GOT3 (cell line): ENCODE measurements at regions not wholly inside any gene's neighbourhood (a gene's known extent, or its start where the extent isn't known, plus 50 kb on each side); places are given as distances from the start of the nearest gene placed in this dataset.

Experiments
- DNase-seq: peaks from one replicate; lab custom pipeline; 2025; ENCODE audit warnings: mixed read lengths; lab: John Stamatoyannopoulos, UW

DNA sequence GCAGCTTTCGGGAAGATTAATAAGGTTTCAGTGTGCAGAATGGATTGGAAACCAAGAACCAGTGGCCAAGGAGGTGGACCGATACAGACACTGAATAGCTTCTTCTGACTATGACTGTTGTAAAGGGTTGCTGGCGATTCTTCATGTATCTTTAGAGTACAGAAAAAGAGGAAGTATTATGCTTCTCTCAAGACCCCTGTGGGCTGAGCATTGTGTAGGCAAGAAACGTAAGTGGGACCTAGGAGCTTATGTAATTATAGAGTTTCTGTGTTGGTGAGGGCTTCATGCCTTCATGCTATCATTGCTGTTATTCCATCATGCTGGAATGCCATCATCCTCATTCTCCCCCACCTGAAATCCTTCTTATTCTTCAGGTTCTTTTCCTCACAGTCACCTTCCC is 105.4 kb upstream of the AKIRIN2 start:
- DNase-seq, result no peak

DNA sequence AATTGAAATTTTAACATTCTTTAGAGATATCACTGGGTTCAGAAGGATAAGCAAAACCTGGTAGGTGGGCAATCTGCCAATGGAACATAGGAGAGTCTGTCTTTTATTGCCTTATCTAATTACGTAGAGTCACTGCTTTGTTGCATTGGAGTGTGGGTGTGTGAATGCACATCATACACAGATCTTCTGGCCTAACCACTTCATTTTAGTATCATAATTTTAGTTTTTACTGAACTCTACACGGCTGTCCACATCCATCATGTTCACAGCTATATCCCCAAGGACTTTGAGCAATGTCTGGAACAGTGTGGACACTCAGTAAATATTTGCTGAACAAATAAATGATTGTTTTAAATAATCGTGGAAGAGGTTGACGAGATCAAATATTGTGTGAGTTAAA is 104.6 kb upstream of the AKIRIN2 start:
- no peak for DNase-seq

DNA sequence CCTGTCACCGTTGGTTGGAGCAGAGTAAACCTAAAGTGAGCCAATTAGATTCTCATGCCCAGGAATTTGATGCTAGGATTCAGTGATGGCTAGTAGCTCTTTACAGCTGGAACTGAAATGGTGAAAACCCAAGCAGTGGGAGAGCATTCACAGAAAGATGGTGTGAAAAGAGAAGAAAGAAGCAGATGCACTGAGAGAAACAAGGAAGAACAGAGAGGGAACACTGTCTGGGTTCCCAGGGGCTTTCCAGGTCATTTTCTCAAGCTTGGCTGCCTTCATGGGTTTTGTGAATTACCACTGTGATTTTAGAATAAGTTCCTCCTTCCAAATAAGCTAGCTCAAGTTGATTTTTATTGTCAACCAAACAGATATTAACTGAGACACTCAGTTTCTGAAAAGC is 104.1 kb upstream of the AKIRIN2 start:
- DNase-seq, result no peak

DNA sequence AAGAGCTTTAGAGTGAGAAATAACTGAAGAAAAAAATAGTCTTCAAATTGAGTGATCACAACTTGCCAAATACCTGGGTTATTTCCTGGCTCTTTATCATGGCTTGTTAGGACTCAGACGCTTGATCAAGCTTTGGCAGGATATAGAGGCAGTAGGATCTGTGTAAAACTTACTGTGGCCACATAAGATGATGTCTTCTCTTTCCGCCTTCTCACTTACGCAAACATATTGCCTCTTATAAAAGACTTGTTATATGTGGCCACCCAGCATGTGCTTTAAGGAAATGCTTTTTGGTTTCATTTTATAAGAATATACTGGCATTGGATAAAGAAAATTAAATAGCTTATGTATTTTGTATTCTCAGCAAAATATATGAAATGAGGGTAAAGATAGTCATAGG is 101.8 kb upstream of the AKIRIN2 start:
- no peak for DNase-seq

DNA sequence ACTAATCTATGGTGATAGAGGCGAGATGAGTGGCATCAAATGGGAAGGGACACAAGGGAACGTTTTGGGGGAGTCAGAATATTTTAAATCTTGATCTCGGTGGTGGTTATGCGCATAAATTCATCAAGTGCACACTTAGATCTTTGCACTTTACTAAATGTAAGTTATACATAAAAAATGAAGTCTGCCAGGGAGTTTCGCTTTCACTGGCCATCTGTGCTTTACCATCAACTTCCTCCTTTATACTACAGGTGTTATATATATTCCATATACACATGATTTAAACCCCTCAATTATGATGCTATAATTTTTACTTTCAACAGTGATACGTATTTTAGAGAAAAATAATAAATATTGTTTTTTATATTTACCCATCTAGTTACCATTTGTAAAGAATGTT is 97.6 kb upstream of the AKIRIN2 start:
- no peak for DNase-seq

DNA sequence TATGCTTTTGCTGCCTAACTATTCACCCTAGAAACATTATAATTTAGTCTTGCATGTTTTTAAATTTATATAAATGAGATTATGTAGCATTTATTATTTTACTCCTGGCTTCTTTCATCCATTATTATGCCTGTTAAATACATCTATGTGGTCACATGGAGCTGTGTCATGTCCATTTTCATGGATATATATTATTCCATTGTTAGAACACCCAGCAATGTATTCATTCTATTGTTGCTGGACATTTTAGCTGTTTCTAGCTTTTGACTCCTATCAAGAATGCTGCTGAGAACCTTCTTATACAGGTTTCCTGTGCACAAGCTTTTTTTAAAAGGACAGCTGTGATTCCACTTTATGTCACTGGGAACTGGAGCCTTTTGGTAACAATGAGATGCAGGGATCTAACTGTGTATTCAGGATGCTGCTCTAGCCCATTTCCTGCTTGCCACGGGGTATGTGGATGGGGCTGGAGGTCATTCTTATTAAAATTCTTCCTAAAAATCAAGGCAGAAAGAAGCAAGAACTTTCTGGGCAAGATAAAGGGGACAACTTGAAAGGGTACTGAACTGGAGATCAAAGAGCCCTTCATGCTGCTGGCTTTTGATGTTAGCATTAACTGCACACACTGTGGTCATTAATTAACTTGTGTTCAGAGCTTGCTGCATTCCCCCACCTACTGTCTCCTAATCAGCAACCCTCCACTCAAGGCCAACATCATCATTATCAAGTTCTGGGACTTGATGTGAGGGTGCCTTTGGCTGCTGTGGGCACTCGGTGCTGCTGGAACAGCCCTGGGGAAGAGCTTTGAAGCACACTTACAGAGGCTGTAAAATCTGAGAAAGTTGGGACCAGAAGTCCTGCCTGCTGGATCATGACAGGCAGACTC is 96.6 kb upstream of the AKIRIN2 start:
- no peak for DNase-seq

DNA sequence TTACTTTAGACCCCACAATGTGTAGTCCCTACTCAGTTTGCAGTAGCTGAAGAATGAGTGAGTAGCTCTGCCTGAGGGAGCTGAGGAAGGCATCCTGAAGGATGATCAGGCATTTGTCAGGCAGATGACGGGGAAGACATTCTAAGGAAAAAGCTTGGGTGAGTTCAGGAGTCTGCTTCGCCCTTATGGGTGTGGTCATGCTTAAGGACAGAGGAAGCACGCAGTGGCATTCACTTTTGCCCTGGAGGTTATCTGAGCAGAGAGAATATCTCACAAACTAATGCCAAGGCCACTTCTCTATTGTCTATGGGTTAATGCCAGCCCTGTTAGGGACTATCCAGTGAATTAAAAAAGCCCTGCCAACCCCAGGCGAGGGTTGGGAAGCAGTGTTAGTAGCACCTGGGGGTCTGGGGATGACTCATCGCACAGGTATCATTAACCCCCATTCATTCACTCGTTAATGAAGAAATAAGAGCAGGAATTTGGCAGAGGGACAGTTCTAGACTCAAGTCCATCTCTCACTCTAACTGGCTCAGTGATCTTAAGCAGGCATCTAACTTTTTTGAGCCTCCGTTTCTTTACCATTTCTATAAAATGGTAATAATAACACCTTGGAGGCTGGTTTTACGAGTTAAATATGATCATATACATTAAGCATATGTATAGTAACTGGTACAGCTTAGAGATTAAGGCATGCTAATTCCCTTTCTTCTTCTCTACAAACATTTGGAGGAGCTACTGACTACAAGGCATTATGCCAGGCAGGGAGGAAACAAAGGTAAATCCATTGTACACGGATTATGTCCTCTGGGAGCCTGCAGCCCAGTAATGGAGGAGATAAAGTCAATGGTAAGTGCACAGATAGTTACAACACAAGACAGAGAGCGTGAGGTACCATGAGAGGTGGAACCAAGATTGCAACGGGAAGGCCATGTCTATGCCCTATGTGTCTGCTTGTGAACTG is 93.2 kb upstream of the AKIRIN2 start:
- no peak for DNase-seq

DNA sequence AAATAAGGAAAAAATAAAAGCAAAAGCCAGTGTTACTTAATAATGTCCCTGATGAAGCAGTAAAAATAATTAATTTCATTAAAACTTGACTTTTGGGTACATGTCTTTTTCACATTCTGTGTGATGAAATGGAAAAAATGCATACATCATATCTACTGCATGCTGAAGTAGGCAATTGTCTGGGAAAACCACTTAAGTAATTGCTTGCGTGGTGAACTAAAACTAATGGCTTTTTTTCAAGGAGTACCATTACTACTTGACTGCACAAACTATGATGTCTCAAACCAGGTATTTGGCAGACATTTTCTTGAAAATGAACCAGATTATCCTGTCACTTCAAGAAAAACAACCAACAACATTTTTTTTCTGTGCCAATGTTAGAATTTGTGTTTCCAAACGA is 91.3 kb upstream of the AKIRIN2 start:
- no peak for DNase-seq

DNA sequence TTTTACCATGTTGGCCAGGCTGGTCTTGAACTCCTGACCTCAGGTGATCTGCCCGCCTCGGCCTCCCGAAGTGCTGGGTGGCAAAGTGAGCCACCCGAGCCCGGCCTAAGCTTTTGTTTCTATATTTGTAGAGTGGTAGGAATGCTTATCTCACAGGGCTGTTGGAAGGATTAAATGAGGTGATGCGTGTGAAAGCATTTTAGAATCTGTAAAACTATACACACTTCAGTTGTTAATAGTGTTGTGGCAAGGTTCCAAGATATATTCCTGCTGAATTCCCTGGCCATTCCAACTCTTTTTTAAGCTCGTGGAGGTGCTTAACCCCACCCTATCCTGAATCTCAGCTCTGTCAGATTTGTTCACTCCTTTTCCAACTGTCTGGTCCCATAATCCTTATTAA is 89.9 kb upstream of the AKIRIN2 start:
- DNase-seq, result no peak

DNA sequence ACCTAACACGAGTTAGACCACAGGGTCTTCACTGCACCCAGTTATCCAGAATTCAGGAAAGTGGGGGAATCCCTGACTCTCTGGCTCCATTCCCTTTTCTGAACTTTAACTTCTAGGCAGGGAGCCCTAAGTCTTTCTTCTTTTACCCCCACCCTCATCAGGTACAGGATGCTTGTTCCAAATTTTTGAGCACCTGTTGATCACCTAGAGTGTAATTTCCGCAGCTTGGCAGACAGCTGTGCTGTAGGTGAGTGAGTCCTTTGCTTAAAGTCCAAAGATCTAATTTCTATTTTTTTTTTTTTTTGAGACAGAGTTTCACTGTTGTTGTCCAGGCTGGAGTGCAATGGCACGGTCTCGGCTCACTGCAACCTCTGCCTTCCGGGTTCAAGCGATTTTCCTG is 89.5 kb upstream of the AKIRIN2 start:
- no peak for DNase-seq

DNA sequence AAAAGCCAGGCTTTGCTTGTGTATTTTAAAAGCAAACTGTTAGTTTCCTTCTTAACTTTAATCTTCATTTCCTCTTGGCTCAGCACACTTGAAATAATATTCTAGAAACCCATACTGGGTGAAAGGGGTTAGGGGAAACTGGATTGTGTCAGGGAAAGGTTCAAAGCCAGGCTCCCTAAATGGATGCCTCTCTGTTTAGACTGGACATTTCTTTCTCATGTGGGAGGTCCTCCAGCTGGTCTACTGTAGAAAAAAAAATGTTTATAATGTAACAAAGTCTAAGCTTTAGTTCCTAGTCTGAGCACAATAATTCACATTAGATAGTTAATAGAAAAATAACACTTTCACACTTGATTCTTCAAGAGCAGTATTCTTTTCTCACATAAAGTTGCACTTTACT is 89.0 kb upstream of the AKIRIN2 start:
- DNase-seq, result no peak

DNA sequence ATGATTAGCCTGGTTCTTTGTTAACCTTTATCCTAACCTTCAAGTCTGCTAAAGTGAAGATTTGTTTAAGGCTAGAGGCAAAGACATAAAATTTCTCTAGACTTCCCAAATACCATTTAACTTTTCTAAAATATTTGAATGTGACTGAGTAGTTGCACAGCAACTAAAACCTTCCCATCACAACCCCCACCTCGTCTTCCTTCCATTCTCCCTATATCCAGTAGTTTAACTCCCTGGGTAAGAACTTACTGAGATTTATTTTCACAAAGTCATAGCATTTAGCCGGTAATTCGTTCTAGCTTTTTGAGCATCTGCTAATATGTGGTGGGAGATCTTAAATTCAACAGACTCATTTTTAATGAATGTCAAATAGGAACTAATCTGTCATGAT is 87.9 kb upstream of the AKIRIN2 start:
- no peak for DNase-seq

DNA sequence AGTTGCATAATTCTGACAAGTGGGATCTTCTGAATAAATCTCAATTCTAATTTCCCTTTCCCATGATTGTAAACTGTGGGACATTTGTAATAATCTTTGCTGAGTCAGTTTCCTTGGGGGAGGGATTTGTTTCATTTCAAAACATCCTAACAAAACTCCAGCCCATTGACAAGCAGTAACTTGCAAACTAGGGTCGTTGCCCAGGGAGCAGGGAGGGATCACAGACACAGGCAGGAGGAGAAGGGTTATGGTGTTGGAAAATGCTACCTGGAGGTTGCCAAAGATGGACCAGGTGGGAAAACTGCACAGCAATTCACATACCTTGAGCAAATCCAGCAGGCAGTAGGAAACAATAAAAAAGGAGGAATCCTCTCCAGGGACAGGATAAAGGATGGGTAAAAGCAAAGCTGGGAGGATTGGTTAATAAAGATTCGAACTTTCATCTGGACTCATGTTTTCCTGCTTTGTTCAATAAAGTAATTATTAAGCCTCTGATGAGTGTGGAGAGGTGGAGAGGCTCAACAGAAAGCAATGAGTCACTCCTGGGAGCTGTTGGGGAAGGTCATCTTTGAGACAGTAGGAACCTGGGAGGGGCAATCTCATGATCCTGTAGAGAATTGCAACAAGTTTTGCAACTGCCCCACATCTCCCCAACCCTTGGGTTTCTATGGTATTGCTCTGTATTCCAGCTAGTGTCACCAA is 87.3 kb upstream of the AKIRIN2 start:
- no peak for DNase-seq

DNA sequence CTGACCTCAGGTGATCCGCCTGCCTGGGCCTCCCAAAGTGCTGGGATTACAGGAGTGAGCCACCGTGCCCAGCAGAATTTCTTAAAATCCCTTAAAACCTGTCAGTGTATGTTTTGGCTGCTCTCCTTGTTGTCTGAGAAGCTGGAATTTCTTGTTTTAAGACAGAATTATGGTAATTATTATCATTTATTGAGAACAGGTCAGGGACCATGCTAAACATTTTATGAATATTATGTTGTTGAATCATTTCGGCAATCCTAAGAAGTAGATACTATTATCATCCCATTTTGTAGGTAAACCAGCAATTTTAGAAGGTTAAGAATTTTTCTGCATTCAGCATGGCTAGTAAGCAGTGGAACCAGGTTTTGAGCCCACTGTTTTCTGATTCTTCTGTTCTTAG is 86.1 kb upstream of the AKIRIN2 start:
- DNase-seq, result no peak

DNA sequence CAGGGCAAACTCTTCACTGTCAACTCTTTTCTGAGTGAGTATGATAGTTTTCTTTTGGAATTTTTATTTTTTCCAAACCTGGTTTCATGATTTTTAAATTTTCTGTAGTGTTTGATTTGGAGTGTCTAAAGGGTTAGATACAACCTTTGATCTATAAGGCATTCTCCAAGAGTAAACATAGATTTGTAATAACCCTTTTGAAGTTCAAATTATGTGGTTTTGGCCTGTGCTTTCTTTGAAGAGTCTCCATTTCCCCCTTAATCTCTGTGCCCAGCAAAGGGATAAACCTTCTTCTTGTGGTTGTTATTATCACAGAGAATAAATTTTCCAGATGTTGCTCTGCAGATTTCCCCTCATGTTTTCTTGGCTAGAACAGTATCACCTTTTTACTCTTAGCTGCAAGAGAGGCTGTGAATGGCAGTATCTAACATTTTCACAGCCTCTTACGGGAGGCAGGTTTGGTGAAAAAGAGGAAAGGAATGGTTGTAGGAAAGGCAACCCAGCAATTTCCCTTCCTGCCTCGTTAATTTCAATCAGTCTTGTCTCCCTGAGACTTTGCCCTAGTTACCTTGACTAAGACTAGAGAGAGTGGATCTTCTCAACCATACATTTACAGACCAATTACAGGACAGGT is 83.3 kb upstream of the AKIRIN2 start:
- no peak for DNase-seq

DNA sequence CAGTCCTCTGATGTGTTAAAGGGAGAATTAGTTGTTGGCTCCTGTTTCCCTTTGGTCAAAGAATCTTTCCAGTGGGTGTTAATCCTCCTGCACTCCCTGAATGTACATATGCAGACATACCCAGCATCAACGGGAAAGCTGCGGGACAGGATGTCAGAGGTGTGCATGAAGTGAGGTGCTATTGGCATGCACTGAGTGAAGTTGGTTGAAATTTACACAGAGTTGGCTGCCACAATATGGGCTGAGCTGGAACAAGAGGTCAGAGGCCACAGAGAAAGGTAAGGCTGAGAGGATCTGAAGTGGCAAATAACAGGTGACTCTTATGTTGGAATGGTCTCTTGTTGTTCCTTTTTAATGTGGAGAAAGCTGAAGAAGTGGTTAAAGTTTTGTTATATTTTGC is 82.7 kb upstream of the AKIRIN2 start:
- DNase-seq, result no peak

DNA sequence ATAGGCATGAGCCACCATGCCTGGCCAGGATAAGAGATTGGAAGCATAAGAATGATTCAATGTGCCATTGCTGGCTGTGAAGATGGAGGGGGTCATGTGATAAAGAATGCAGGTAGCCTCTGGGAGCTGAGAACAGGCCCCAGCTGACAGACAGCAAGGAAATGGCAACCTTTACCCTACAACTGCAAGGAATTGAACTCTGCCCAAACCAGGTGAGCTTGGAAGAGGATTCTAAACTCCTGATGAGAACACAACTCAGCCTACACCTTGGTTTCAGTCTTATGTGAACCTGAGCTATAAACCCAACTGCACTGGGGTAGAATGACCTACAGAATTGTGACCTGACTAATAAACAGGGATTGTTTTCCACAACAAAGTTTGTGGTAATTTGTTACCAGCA is 82.0 kb upstream of the AKIRIN2 start:
- DNase-seq, result no peak

DNA sequence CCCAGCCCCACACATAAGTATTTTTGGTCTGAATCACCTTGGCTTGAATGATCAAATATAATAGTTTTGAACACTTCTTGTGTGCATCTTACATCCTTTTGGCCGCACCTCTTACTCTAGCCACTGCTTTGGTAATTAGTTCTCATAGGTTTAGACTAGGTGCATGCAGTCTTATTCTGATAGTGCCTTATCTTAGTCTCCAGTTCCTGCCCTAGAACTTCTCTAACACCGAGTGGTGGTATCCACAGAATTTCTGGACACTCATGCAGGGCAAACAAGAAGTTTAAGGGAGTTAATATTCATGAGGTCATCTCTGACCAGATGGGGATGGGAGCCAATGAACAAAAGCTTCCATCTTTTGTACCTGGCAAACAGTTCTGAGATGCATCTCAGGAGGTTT is 77.5 kb upstream of the AKIRIN2 start:
- DNase-seq, result no peak

DNA sequence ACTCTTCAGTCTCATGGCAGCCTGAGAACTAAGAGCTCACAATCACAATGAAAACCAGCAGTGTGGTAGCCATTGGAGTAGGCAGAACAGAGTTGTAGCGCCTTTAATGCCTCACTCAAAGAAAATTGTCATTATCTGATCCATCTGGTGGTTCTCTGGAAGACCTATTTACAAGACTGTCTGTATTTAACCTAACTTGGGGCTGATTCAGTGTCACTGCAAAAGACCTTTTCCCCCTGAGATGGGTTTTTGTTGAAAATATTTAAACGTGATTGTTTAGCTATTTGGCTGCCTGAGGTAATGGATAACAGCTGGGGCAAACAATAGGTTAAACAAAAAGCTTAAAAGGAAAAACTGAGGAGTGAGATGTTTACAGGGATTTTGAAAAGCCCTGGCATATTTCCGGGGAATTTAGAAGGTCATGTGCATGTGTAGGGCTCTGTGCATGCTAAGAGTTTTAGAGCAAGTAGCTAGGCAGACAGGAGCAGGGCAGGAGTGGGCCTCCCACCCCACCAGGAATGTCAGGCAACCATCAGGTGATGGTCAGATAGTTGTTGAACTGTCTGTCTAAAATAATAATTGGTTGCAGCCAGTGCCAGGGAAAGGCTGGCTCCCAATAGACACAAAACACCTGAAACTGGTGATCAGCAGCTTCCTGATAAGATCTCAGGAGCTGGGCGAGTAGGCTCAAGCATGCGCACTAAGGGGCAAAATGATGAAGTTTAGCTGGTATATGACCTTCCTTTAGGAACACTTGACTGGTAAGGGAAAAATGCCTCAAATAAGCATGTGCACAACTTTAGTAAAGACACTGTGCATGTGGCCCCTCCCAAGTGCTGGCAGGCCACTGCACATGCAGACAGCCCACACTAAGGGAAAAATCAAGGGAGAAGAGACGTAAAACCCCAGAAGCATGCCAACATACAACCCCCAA is 70.8 kb upstream of the AKIRIN2 start:
- DNase-seq, result no peak

DNA sequence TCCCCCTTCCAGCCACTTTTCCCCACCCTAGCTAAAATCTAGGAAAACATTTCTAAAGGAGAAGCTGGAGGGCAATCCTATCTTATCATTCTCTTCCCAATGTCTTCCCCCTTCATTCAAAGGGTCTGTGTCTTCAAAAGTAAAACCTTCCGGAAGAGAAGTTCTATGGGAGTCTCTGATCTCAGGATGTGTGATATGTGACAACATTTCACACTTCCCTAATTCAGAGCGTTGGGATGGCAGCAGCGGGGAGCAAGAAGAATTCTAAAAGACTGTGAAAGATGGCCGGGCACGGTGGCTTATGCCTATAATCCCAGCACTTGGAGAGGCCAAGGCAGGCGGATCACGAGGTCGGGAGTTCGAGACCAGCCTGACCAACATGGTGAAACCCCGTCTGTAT is 65.4 kb upstream of the AKIRIN2 start:
- DNase-seq, result no peak

DNA sequence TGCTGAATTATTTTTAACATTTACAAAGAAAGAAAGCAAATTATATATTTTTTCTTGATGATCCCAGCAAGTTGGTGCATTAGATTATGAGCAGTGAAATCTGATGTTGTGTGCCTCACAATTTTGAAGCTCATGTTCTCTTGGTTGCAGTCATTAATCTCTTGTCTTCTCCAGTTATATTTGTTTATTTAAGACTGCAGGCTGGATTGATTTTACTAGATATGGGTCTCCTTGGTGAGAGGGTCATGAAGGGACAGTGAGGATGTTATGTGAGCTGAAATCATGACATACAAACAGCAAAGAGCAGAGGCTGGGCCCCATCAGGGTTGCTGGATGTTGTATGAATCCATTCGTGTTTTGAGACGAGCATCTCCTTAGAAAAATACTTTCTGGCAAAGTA is 64.2 kb upstream of the AKIRIN2 start:
- no peak for DNase-seq
